Heart left ventricle (tissue), 13 donors: ENCODE measurements at regions not wholly inside any gene's neighbourhood (a gene's known extent, or its start where the extent isn't known, plus 50 kb on each side); places are given as distances from the start of the nearest gene placed in this dataset.

ENCODE experiments used
- CTCF ChIP-seq, 12 donors: fragments of 200-600 bp; sonication (generic) in 4 of 12; IDR thresholded peaks; one replicate each; pipeline versions ENCODE4 v1.5.0 to v1.8.0; 2018 to 2022; ENCODE audit warnings: antibody characterized with exemption in 12 of 12, mild to moderate bottlenecking in 5 of 12
- POLR2A ChIP-seq, 2 donors: fragments of 450-650 bp; IDR thresholded peaks; one replicate each; pipeline ENCODE4 v1.6.1; 2017; ENCODE audit warnings: antibody characterized with exemption in 2 of 2, mild to moderate bottlenecking in 2 of 2, moderate library complexity in 2 of 2
- donor health status: ischemic (EF 13 %, LVEDD 7.1; RV severe dilation, severe dysfunction).
- donor health status: DM: no; HTN: yes; CAD: no.
- donor health status: DM: no; HTN: no; CAD: no.
- donor health status: ischemic (EF 25% LVEDD 6.9; RV normal size, moderate dysfunction).
- donor health status: ischemic (EF 25% LVEDD 5.7; RV mildly dilated, moderate dysfunction).
- donor health status: ischemic (EF 35%, LVEDD 5.7; RV mildly dilated, moderate dysfunction).
- donor health status: nonischemic (EF 11% LVEDD 7.7; RV severe dilation, severe dysfunction).
- donor health status: DM: yes; HTN: yes; CAD: no.
- donor health status: PGD.
- donor health status: ischemic (EF 29% LVEDD 5.4; RV normal size, mild dysfunction).
- donor health status: nonischemic (EF 23%, LVEDD 6.1; RV moderate dilation, normal function).

GRCh38 chr6:102995491-102995890 is 1602.0 kb downstream of the GRIK2 start:
- TF ChIP-seq CTCF (IDR thresholded peaks at IDR 0.05) (no peak), POLR2A (IDR thresholded peaks at IDR 0.05) (no peak)
